ENCODE measurements at regions not wholly inside any gene's neighbourhood (a gene's known extent, or its start where the extent isn't known, plus 50 kb on each side); places are given as distances from the start of the nearest gene placed in this dataset.

- no peak for TF ChIP-seq POLR2AphosphoS5 (IDR thresholded peaks at IDR 0.05)
- TF ChIP-seq CTCF (IDR thresholded peaks at IDR 0.05): no peak
Observed at GRCh38 chr12:11959117-11959823, 111.5 kb upstream of the BCL2L14 start.
